ENCODE measurements at regions not wholly inside any gene's neighbourhood (a gene's known extent, or its start where the extent isn't known, plus 50 kb on each side); places are given as distances from the start of the nearest gene placed in this dataset.
A peak's percentile ranks its signal among the peaks of the same experiment; 100 is the strongest.

DNA sequence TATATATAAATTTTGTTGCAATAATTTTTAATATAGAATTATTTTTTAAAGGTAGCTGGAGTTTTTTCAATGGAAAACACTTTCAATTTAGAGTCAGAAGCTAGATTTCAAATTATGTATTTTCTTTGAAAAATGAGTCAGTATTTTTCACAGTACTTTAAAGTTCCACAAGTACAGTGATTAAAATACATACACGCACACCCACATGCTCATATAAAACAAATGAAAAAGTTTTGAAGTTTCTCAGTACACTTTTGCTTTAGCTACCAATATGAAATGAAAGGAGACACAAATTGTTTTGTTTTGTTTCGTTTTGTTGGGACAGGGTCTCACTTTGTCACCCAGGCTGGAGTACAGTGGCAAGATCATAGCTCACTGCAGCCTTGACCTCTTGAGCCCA, 98.6 kb downstream of the CYB561 start:
- in situ Hi-C loops (cut with MboI; ENCODE audit: low pct_unique_long_range_greater_than_20kb, low sequenced_read_pairs): no loop called here
- DNase-seq: no peak

DNA sequence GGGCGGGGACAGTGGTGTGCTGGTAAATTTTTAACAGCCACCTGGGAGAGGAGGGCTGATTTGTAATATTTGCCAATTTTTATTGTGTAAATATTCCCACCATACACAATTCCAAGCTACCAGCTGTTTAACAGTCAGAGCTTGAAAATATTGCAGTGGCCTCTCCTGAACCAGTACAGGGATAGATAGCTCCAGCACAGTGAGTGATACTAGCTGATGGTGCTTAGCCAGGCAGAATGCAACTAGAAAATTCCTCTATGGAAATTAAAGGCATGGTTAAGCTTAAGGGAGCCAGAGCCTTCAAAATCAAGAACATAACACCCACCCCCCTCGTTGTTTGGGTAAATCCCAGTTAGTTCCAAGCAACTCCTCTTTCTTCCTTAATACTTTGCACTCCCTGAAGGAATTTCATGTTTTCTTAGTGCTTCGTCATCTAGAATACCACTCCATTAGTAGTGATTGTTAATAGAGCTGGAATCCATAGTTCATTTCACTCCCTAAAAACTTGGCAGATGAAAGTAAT, 96.6 kb downstream of the CYB561 start:
- in situ Hi-C loops (cut with MboI; ENCODE audit: low pct_unique_long_range_greater_than_20kb, low sequenced_read_pairs): no loop called here
- no peak for DNase-seq

DNA sequence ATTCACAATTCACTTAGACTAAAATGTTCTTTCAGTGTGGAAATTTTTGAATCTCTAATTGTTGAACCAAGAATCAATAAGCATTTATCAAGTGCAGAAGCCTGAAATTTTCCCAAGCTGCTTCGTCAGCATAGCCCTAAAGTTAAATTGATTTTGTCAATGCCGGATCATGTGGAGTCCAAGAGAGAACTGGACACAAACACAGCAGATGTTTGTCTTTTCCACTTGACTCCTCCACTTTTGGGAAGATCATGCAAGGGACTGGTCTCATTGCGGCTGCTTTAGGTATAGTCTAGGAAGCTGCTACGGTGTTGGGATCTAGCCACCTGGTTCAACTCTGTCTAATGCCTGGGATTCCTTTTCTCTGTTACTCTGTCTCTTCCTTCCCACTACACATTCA, 95.7 kb downstream of the CYB561 start:
- no peak for DNase-seq
- in situ Hi-C loops (cut with MboI; ENCODE audit: low pct_unique_long_range_greater_than_20kb, low sequenced_read_pairs): no loop called here

DNA sequence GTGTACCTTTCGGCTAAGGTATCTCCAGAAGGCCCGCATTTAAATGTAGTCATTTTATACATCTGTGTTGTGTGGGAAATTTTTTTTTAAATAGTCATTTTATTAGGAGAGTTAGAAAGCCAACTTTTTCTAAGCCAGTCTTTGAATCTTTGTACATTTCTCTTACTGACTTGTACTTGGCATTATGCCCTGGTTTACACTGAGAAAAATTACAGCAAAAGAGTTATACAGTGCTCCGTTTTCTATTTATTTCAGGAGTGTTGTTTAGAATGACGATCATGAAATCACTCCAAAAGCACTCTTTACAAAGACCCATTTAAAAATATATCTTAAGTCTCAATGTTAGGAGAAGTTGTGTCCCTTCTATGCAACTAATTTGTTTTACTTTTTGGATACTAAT, 91.8 kb downstream of the CYB561 start:
- in situ Hi-C loops (cut with MboI; ENCODE audit: low pct_unique_long_range_greater_than_20kb, low sequenced_read_pairs): no loop called here
- no peak for DNase-seq

DNA sequence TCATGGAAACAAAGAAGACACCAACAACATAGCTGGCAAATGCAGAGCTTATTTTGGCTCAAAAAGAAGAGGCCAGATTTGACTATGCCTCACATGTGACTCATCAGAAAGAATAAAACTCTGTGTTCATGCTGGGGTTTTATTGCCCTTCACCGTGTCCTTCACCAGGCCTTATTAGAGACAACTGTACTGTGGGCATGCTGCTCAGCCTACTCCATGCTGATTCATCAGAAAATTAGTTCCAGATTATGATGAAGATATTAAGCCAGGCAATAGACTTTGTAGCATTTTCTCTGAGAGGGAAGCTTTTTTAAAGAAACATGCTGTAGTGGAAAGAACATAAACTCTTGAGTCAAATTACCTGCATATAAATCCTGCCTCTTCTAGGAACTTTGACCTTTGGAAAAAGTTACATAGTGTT, 89.8 kb downstream of the CYB561 start:
- in situ Hi-C loops (cut with MboI; ENCODE audit: low pct_unique_long_range_greater_than_20kb, low sequenced_read_pairs): no loop called here
- DNase-seq: no peak

DNA sequence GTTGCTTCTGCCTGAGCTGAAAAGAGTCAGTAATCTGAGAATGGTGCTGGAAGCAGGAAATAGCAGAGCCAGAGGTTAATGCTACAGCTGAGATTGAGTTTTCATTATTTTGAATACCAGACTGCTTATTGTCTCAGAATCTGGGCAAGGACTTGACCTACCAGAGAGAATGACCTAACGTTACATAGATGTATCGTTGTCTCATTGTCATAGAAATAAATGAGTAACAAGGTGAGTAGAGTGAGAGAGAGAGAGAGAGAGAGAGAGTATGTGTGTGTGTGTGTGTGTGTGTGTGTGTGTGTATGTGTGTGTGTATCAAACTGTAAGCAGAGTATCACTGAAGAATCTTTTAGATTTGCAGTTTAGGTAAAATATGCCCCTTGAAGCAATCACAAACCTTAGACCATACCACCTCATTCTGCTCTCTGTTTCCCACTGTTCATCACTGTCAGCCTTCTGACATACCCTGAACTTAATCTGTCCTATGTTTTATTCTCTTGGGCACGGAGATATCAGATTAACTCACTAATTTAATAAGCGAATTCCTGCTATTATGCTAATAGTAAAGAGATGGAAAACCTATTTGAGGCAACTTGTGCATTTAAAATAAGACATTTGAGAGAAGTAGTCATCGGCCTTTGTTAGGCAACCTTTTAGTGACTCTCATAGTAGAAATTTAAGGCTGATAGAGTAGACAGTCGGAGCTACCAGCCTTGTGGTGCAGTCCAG, 87.8 kb downstream of the CYB561 start:
- in situ Hi-C loops (cut with MboI; ENCODE audit: low pct_unique_long_range_greater_than_20kb, low sequenced_read_pairs): no loop called here
- no peak for DNase-seq

DNA sequence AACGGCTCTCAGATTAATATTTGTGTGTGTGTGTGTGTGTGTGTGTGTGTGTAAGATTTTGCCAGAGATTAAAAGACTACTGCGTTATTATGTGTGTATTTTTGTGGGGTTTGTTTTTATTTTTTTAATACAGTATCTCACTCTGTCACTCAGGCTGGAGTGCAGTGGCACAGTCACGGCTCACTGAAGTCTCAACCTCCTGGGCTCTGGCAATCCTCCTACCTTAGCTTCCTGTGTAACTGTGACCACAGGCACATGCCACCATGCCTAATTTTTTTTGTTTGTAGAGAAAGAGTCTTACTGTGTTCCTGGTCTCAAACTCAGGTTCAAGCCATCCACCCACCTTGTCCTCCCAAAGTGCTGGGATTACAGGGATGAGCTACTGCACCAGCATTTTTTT, 87.2 kb downstream of the CYB561 start:
- in situ Hi-C loops (cut with MboI; ENCODE audit: low pct_unique_long_range_greater_than_20kb, low sequenced_read_pairs): no loop called here

DNA sequence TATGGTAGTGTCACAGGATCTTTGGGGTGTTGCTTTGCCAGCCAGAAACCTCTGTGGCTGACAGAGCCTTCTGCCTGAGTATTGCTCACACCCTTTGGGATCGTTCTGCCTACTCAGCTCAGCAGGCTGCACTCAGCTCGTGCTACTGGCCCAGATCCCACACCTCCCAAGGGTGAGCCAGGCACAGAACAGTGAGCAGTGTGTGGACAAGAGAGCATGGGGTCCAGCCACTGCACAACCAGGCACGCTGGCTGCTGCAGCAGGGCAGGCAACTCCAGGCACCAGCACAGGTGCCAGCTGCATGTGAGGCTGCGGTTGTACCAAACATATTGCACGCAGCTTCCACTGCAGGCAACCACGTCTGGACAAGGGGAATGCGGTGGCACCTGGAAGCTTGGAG, 84.9 kb downstream of the CYB561 start:
- no peak for DNase-seq
- in situ Hi-C loops (cut with MboI; ENCODE audit: low pct_unique_long_range_greater_than_20kb, low sequenced_read_pairs): no loop called here

More for the DNA sequence above, 87.2 kb downstream of the CYB561 start:
- no peak for DNase-seq

DNA sequence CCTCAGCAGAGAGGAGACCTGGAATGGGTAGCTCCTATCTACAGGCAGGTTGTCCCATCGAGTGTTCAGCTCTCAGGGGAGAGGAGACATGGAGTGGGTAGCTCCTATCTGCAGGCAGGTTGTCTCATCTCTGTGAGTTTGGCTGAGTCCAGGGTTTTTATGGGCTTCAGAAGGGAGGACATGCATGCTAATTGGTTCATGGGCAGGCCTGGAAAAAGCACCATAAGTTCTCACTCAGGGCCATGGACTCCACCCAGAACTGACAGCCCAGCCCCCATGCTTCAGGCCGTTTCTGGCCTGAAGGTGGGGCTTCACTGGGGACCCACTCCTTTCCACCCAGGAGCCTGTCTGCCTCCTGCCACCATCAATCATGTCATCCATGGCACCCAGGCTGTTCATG, 84.0 kb downstream of the CYB561 start:
- no peak for DNase-seq
- in situ Hi-C loops (cut with MboI; ENCODE audit: low pct_unique_long_range_greater_than_20kb, low sequenced_read_pairs): no loop called here

DNA sequence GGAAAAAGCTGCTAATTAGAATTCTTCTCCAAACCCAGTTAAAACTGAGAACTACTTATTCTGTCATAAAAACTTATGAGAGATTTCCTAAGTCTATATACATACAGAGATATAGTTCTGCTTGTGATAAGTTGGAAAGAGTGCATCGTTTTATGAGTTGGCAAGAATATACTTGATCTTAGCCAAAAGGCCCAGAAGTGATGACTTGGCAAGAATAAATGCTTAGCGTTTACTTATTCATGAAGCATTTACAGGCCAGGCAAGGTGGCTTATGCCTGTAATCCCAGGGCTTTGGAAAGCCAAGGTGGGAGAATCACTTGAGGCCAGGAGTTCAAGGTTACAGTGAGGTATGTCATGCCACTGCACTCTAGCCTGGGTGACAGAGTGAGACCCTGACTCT, 81.7 kb downstream of the CYB561 start:
- no peak for DNase-seq
- in situ Hi-C loops (cut with MboI; ENCODE audit: low pct_unique_long_range_greater_than_20kb, low sequenced_read_pairs): no loop called here

DNA sequence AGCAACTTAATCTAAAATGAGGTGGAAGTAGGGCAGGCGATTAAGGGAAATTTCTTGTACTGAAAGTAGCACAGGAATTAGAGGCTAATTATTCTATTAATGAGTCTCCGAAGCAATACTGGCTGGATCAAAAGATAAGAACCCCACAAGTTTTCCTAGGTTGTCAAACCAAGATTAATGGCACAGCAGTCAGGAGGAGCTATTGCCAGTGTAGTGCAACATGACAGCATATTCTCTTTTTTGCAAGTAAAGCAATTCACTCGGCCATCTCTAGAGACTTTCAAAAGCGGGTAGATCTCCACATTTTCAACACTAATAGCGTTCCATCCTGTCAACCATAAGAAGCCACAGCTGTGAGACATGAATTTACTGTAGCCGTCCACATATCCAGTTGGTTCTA, 81.2 kb downstream of the CYB561 start:
- in situ Hi-C loops (cut with MboI; ENCODE audit: low pct_unique_long_range_greater_than_20kb, low sequenced_read_pairs): no loop called here
- no peak for DNase-seq

DNA sequence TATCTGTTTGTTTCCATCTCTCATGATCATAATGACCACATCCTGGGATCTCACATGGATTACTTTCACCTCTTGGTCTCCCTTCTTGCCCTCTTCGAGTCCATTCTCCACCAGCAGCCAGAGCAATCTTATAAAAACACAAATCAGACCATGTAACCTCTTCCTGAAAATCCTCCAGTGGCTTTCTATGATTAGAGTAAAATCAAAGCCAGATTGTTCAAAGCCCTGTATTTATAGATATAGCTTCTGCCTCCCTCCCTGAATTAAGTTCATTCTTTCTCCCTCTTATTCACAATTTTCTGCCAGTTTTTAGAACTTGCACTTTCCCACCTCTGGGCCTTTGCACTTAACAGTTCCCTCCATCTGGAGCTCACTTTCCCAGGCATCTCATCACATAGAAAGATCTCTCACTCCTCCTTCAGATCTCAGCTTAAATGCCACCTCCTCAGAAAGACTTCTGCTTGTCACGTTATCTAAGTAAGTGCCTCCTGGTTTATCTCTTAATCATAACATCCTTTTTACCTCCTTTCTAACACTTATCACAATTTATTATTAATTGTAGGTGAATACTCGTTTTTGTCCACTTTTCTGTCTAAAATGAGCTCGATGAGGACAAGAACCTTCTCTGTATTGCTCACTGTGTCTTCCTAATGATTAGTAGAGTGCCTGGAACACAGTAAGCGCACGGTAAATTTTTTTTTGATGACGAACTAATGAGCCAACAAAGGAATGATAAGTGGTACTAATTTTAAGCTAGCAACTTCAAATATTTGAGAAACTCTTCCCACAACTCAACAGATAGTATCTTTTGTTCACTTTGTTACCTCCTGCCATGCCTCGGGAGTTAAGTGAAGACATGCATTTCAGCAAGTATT, 80.5 kb downstream of the CYB561 start:
- in situ Hi-C loops (cut with MboI; ENCODE audit: low pct_unique_long_range_greater_than_20kb, low sequenced_read_pairs): no loop called here
- no peak for DNase-seq

DNA sequence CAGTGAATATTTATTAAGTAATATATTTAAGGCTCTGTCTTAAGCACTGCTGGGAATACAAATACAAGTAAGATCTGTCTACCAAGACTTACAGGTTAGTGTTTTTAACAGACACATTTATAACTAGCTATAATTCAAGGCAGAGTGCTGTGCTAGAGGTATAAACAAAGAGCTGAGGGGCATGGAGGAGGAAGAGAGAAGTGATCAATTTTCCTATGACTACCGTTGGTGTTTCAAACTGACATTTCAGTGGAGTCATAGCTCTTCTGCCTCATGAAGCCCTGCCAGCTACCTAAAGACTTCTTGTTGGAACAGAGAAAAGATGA, 79.9 kb downstream of the CYB561 start:
- in situ Hi-C loops (cut with MboI; ENCODE audit: low pct_unique_long_range_greater_than_20kb, low sequenced_read_pairs): no loop called here
- no peak for DNase-seq

DNA sequence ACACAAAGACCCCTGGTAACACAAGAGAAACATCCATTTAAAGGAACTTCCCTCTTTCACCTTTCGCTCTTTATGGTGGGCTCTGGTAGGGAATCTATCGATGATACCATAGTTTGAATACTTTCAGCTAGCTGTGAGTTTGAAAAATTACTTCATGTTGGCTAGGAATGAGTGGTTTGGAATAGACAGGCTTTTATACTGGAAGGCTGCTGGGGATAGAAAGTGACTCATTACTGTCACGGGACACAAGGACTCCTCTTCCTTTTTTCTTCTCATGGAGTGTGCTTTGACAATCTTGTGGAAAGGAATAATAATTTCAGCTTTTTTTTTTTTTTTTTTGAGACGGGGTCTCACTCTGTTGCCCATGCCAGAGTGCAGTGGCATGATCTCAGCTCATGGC, 76.9 kb downstream of the CYB561 start:
- in situ Hi-C loops (cut with MboI; ENCODE audit: low pct_unique_long_range_greater_than_20kb, low sequenced_read_pairs): no loop called here
- DNase-seq: no peak

DNA sequence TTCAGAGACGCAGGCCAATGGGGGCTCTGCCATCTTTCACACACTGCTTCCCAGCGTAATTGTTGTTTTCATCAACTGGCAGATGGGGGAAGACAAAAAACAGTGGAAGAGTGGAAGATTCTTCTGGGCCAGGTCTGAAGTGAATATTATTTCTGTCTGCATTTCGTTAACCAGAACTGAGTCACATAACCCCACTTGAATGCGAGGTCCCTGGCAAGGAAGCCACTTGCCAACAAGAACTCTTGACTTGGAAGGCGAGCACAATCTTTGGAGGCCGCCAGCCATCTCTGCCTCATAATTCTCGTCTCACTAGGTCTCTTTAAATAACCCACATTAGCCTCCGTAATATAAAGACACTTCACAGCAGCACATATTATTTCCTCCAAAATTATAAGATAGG, 75.4 kb downstream of the CYB561 start:
- no peak for DNase-seq
- in situ Hi-C loops (cut with MboI; ENCODE audit: low pct_unique_long_range_greater_than_20kb, low sequenced_read_pairs): no loop called here

DNA sequence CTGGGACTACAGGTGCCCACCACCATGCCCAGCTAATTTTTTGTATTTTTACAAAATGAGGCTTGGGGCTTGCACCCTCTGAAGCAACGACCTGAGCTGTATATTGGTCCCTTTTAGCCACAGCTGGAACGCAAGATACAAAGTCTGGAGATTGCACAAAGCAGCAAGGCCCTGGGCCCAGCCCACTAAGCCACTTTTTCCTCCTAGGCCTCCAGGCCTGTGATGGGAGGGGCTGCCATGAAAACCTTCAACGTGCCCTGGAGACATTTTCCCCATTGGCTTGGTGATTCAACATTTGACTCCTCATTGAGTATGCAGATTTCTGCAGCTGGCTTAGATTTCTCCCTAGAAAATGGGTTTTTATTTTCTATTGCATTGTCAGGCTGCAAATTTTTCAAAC, 69.2 kb downstream of the CYB561 start:
- in situ Hi-C loops (cut with MboI; ENCODE audit: low pct_unique_long_range_greater_than_20kb, low sequenced_read_pairs): no loop called here

DNA sequence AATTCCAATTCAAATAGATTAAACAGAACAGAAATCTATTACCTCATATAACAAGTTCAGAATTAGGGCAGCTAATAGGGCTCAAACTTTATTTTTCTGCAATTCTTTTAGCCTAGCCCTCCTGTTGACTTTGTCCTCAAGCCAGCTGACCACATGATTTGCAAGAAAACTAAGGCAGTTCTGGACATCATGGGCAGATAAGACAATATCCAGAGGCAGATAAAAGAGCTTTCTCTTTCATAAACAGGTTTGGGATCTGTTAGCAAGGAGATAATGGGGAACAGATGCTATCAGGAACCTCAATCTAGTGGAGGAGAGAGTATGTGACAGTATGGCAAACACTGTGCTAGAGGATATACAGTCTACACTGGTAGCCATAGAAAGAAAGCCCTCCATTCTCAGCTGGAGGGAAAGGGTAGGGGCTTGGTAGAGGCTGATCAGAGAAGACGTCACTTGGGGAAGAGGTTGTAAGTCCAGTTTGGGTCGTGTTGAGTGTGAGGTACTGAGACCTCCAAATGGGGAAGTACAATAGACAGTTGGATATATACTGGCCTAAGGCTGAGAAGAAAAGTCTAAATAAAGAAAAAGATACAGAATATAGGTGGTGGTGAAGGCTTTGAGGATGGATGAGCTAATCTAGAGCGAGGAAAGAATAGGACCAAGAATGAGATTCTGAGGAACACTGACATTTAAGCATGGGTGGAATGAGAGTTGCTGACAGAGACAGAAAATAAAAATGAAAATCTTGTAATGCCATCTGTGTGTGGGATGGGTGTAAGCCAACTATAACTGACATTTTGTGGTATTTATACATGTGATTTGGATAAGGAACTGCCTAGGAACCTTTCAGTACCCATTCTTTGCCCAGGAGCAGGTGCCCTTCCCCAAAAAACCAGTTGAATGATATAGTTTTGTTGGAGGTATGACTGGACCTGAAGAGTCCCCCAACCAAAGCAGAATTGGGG, 67.4 kb downstream of the CYB561 start:
- in situ Hi-C loops (cut with MboI; ENCODE audit: low pct_unique_long_range_greater_than_20kb, low sequenced_read_pairs): no loop called here

More for the DNA sequence above, 69.2 kb downstream of the CYB561 start:
- DNase-seq: no peak

DNA sequence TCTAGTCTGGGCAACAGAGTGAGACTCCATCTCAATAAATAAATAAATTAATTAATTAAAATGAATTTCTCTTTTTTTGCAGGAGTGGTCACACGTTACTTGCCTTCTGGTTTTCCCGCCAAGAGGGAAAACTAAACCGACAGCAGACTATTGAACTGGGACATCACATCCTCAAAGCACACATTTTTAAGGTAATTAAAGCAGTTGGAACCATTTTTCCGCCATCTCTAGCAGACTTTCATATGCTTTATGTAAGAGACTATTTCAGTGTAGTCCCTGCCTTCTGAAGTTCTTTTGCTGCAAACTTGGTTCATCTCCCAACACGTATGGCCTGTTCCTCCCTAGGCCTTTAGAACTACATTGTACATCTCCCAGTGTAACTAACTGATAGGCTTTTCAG, 66.5 kb downstream of the CYB561 start:
- in situ Hi-C loops (cut with MboI; ENCODE audit: low pct_unique_long_range_greater_than_20kb, low sequenced_read_pairs): no loop called here
- no peak for DNase-seq

More for the DNA sequence above, 67.4 kb downstream of the CYB561 start:
- DNase-seq: peak; percentile 23

DNA sequence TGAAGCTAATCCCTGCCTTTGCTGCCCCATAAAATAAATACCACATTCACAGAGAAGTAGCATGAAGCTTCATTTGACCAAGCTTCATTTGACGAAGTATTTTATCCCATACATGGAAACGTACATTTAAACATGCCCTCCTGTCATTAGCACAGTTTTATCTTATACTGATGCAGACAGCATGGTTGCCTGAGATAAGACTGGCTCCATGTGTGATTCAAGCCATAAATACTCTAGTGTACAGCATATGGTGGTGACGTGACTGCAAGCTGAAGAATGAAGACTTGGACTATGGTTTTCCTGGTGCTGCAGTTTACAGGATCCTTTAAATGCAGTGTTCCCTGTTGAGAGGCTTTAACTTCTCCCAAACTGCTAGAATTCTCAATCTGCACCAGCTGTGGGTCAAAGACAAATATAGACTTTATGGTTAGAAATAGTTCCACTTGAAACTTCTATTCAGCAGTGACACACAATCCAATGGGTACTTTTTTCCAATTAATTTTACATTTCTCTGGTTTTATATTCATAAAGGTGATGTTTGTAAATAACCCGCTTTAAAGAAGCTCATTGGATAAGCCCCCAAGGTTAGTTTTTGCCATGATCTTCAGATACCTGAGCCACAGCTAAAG, 64.9 kb downstream of the CYB561 start:
- in situ Hi-C loops (cut with MboI; ENCODE audit: low pct_unique_long_range_greater_than_20kb, low sequenced_read_pairs): no loop called here
- no peak for DNase-seq
